ENCODE measurements at regions not wholly inside any gene's neighbourhood (a gene's known extent, or its start where the extent isn't known, plus 50 kb on each side); places are given as distances from the start of the nearest gene placed in this dataset.

- TF ChIP-seq CTCF (optimal IDR thresholded peaks at IDR 0.05 in 1 of 3, IDR thresholded peaks at IDR 0.05 in 1 of 3, conservative IDR thresholded peaks at IDR 0.05 in 1 of 3; ENCODE audit: extremely low read depth in 1 of 3, insufficient read depth in 2 of 3, low read length in 3 of 3) (peak in 2 of 3 experiments; percentile 25 to 26), EZH2 (IDR thresholded peaks at IDR 0.05; ENCODE audit: low read length) (no peak)
Measured at GRCh38 chr7:121449329-121449728, 53.2 kb upstream of the FAM3C start.

Data from keratinocyte (primary cell).